ENCODE measurements at regions not wholly inside any gene's neighbourhood (a gene's known extent, or its start where the extent isn't known, plus 50 kb on each side); places are given as distances from the start of the nearest gene placed in this dataset.
"Not testable (repeated sequence)": the region's sequence is repeated elsewhere in the genome, so short reads cannot be mapped to it uniquely, and the experiment has no call there.

DNA sequence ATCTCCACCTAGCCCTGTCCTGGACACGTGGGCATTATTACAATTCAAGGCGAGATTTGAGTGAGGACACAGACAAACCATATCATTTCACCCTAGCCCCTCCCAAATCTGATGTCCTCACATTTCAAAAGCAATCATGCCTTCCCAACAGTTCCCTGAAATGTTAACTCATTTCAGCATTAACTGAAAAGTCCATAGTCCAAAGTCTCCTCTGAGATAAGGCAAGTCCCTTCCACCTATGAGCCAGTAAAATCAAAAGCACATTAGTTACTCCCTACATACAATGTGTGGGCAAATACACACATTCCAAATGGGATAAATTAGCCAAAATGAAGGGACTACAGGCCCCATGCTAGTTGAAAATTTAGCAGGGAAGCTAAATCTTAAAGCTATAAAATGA is 546.0 kb upstream of the LMO3 start:
- no peak for DNase-seq (ENCODE audit: low spot score)
- intact Hi-C loops (cut with DNase I) = no loop called here

GRCh38 chr12:17148706-17149105 is 542.7 kb upstream of the LMO3 start:
- DNase-seq (ENCODE audit: low spot score) = no peak
- intact Hi-C loops (cut with DNase I) = no loop called here

DNA sequence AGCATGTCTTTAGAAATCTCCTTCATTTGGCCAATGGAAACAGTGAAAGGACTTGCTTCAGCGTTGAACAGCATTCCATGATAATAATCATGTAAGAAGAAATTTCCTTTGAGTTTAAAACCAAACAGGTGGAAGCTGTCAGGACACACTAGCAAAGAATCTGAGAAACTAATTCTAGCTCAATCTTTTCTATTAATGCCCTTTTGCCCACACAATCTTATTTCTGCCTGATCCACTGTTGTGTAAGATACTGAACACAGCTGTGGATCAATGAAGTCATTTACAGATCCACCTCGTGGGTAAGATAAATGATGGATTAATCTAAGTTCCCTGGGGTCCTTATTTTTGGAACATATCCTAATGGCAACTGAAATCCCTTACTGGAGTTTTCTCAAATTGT is 536.9 kb upstream of the LMO3 start:
- intact Hi-C loops (cut with DNase I) = no loop called here
- DNase-seq (ENCODE audit: low spot score) = no peak

GRCh38 chr12:17139931-17140330 is 534.0 kb upstream of the LMO3 start:
- intact Hi-C loops (cut with DNase I) = no loop called here

DNA sequence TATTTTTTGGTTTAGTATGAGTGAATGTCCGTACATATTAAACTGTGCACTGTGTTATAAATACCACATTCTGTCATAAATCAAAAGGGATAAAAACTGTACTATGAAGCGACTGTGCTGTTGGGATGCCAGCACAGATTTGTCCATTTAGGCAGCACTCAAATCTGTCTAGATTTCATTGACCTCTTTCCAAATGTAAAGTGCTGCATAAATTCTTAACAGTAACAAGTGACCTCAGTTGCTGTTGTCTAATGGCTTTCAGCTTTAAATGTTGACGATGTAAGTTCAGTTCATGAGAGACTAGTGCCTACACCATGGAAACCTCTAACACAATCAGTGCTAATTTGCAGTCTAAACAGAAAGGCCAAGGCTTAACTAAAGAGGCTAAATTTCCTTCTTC is 531.4 kb upstream of the LMO3 start:
- intact Hi-C loops (cut with DNase I) = no loop called here

More at GRCh38 chr12:17139931-17140330, 534.0 kb upstream of the LMO3 start:
- no peak for DNase-seq (ENCODE audit: low spot score)

DNA sequence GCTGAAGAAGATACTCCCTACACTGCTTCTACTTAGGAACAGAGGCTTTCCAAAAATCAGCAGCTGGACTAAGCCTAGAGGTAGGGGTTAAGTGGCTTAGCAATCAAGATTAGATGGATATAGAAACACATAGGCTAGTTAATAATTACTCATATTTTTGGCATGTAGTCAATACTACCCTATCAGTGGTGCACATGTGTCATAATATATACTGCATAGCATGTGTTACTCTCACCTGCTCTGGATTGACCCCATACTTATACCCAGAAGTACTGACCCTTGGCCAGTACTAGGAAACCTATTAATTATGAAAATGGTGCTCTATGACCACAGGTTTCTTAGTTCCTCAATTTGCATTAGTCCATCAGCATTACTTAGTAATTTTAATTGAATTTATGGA is 528.4 kb upstream of the LMO3 start:
- intact Hi-C loops (cut with DNase I) = no loop called here

More for the DNA sequence above, 531.4 kb upstream of the LMO3 start:
- DNase-seq (ENCODE audit: low spot score) = no peak

DNA sequence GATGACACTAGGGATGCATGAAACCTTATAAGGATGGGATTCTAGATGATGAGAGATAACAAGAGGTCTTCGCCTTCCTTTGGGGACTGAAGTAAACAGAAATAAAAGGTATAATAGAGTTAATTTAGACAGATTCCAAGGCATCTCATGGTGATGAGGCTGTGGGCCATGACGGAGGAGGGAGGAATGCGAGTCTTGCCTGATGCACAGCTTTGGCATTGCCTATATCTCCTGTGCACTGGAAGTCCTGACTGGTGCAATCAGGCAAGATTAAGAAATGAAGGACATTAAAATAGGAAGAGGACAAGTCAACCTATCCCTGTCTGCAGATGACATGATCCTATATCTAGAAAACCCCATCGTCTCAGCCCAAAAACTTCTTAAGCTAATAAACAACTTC is 526.4 kb upstream of the LMO3 start:
- DNase-seq (ENCODE audit: low spot score) = no peak
- intact Hi-C loops (cut with DNase I) = no loop called here

More for the DNA sequence above, 528.4 kb upstream of the LMO3 start:
- DNase-seq (ENCODE audit: low spot score) = no peak

DNA sequence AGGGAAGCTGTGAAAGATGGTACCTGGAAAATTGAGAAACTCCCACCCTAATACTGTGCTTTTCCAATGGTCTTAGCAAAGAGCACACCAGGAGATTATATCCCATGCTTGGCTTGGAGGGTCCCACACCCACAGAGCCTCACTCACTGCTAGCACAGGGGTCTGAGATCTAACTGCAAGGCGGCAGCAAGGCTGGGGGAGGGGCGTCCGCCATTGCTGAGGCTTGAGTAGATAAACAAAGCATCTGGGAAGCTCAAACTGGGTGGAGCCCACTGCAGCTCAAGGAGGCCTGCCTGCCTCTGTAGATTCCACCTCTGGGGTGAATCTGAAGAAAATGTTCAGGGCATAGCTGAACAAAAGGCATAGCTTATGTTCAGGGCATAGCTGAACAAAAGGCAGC is 510.6 kb upstream of the LMO3 start:
- intact Hi-C loops (cut with DNase I); DNase-seq (ENCODE audit: low spot score): not testable (repeated sequence)

DNA sequence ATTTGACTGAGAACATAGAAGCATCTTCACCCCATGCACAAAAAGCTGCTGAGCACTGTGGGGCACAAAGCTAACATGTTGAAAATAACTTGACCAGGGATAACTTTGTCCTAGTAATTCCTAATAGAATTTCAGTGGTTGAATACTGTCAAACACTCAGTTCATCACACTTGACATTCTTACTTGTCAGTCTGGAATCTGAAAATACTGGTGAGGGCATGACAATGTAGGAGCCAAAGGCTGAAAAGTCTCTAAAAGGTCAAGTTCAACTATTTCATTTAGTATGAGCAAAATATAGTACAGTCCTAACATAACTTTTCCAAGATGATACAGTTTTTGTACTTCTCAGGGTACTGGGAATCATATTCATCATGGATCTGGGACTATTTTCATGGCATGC is 504.4 kb upstream of the LMO3 start:
- intact Hi-C loops (cut with DNase I) = no loop called here
- no peak for DNase-seq (ENCODE audit: low spot score)

DNA sequence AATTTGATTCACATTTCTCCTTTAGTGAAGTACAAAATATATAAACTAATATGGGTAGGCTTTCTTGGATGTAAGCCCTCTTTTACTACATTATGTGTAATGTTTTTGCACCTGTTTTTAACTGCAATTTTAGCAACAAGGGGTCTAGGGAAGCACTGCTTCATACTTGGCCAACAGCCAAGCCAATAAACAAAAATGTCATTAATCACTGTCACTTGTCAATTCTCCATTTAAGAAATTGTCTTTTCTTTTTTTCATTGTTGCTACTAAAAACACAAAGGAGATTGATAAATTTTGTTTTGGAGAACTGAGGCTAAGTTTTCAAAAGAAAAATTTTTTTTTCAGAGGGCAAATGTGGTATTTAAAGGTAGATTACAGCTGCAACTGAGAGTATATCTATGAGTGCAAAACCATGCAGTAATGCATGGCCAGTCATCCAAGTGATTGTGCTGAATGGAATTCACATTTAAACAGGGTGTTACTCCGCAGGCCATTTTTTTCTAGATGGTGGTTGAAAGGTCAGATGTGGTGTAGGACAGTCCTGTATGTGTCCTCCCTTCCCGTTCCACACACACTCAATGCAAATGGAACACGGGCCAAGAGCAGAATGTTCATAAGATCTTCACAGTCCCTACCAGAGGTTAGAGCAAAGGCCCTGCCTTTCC is 503.0 kb upstream of the LMO3 start:
- no peak for DNase-seq (ENCODE audit: low spot score)
- intact Hi-C loops (cut with DNase I) = no loop called here

- intact Hi-C loops (cut with DNase I) = no loop called here
- DNase-seq (ENCODE audit: low spot score) = no peak
These were observed 498.8 kb upstream of the LMO3 start for GRCh38 chr12:17104801-17105200.

- DNase-seq (ENCODE audit: low spot score) = no peak
- intact Hi-C loops (cut with DNase I) = no loop called here
These were observed 491.7 kb upstream of the LMO3 start for GRCh38 chr12:17097674-17098073.

DNA sequence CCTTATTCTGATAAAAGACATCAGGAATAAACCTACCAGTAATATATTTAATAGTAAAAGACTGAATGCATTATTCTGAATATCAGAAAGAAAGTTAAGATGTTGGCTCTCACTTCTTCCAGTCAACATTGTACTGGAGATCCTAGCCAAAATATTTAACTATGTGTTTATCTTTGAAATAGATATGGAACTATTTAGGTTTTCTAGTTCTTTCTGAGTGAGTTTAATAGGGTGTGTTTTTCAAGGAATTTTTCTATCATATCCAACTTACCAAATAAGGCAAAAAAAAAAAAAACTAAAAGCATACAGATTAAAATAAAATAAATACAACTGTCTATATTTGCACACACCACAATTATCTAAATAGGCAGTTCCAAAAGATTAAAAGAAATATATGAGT is 478.9 kb upstream of the LMO3 start:
- intact Hi-C loops (cut with DNase I) = no loop called here

DNA sequence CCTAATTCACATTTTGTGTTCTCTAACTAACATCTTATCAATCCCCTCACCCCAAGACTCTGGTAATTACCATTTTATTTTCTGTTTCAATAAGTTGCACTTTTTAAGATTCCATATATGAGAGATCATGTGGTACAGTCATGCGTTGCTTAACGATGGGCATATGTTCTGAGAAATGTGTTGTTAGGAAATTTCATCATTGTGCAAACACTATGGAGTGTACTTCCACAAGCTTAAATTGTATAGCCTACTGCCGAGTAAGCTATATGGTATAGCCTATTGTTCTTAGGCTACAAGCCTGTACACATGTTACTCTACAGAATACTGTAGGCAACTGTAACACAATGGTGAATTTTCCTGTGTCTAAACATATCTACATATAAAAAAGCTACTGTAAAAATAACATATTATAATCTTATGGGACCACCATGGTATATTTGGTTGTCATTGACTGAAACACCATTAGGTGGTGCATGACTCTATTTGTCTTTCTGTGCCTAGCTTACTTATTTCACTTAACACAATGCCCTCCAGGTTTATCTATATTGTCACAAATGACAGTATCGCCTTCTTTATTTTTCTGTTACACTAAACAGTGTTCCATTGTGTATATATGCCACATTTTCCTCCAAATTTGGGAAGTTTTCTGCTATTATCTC is 473.4 kb upstream of the LMO3 start:
- intact Hi-C loops (cut with DNase I) = no loop called here
- DNase-seq (ENCODE audit: low spot score) = no peak

More for the DNA sequence above, 478.9 kb upstream of the LMO3 start:
- no peak for DNase-seq (ENCODE audit: low spot score)

GRCh38 chr12:17077594-17077993 is 471.6 kb upstream of the LMO3 start:
- intact Hi-C loops (cut with DNase I) = no loop called here
- no peak for DNase-seq (ENCODE audit: low spot score)

DNA sequence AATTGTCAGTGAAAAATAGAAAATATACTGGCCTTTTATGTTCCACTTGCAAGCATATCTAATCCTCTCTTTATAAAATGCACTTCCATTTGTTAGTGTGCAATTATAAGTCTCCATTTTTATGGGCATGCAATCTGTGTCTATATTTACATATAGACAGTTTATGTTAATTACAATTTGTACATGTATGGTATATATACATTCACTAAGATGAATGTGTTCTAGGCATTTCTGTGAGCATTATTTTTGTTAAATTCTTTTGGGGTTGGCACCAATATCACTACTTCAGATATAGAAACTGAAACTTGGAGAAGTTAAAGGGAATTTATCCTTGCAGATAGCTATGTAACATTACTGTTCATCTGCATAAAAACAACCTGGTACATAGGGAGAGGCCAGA is 470.8 kb upstream of the LMO3 start:
- DNase-seq (ENCODE audit: low spot score) = no peak
- intact Hi-C loops (cut with DNase I) = no loop called here

- no peak for DNase-seq (ENCODE audit: low spot score)
- intact Hi-C loops (cut with DNase I) = no loop called here
These were observed 470.2 kb upstream of the LMO3 start for GRCh38 chr12:17076028-17076744.

DNA sequence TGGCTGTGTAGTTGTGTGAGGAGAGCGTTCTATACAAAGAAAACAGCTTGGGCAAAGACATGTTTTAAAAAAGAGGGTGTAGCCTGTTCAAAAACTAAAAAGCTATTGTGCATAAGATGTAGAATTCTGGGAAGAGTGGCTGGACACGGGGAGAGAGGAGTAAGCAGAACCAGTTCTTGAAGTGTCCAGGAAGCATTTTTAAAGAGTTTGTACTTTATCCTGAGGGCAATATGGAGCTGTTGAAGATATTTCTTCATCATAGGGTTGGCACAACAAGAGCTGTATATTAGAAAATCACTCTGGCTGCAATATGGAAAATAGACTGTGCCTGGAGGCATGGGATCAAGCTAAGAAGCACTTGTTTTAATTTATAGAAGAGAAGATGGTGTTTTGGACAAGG is 458.9 kb upstream of the LMO3 start:
- no peak for DNase-seq (ENCODE audit: low spot score)
- intact Hi-C loops (cut with DNase I) = no loop called here

DNA sequence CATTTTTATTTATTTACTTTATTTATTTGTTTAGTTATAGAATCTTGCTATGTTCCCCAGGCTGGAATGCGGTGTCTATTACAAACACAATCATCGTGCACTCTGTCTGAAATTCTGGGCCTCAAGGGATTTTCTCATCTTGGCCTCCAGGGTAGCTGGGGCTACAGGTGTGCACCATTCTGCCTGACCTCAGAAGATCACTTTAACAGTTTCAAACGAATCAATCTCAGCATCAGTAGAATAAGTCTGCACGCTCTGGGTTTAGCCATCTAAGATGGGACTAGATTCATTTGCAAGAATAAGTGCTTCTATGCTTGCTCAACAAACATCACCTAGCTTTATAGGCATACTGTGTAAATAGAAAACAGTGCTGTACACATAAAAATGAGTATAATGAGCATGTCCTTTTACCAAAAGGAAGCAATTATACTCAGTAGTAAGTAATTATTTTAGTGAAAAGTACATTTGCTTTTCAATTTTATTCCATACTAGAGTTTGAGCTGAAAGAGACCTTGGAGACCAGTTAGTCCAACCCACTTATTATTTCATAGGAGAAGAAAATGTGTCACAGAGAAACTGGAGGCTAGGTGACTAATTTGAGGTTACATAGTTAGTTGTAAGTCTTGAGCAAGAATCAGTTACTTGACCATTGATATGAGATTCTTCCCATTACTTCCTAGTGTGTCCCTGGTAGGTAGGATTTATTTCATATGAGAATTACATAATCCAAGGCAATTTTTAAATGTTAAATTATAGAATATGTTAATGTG is 456.5 kb upstream of the LMO3 start:
- no peak for DNase-seq (ENCODE audit: low spot score)
- intact Hi-C loops (cut with DNase I) = no loop called here

- no peak for DNase-seq (ENCODE audit: low spot score)
- intact Hi-C loops (cut with DNase I) = no loop called here
These were observed 454.3 kb upstream of the LMO3 start for GRCh38 chr12:17060260-17060659.

Data from posterior vena cava (tissue), 2 donors.